Liver (tissue), 8 donors: ENCODE measurements at regions not wholly inside any gene's neighbourhood (a gene's known extent, or its start where the extent isn't known, plus 50 kb on each side); places are given as distances from the start of the nearest gene placed in this dataset.

Experiments
- DNase-seq: peaks from one replicate; pipeline ENCODE4 v3.0.0-alpha.2; 2017; ENCODE audit warnings: low spot score
- H3K27ac ChIP-seq, 2 donors: one replicate each; pipeline ENCODE4 v1.7.0; 2013; ENCODE audit warnings: inconsistent platforms in 2 of 2, low read length in 2 of 2, control low read depth in 1 of 2, low read depth in 1 of 2, mild to moderate bottlenecking in 1 of 2
- H3K27me3 ChIP-seq, 4 donors: one replicate each; pipeline versions ENCODE4 v1.6.1 to v1.7.0; 2013; ENCODE audit warnings: low read length in 3 of 4, inconsistent platforms in 1 of 4, mild to moderate bottlenecking in 1 of 4, moderate library complexity in 1 of 4; ENCODE audit not compliant: control insufficient read depth in 4 of 4, insufficient read depth in 4 of 4
- H3K36me3 ChIP-seq, 4 donors: one replicate each; pipeline versions ENCODE4 v1.6.1 to v1.7.0; 2013; ENCODE audit warnings: low read length in 3 of 4, mild to moderate bottlenecking in 3 of 4, low read depth in 1 of 4, moderate library complexity in 1 of 4; ENCODE audit not compliant: control insufficient read depth in 4 of 4, insufficient read depth in 3 of 4
- H3K4me1 ChIP-seq, 4 donors: one replicate each; pipeline versions ENCODE4 v1.6.1 to v1.7.0; 2013; ENCODE audit warnings: low read length in 3 of 4, mild to moderate bottlenecking in 3 of 4, moderate library complexity in 1 of 4; ENCODE audit not compliant: control insufficient read depth in 4 of 4, insufficient read depth in 4 of 4
- H3K4me3 ChIP-seq, 3 donors: one replicate each; pipeline versions ENCODE4 v1.6.1 to v1.7.0; 2013; ENCODE audit warnings: low read length in 3 of 3, control low read depth in 1 of 3, low read depth in 1 of 3, mild to moderate bottlenecking in 1 of 3
- H3K9ac ChIP-seq, 2 donors: one replicate each; pipeline ENCODE4 v1.7.0; 2013; ENCODE audit warnings: low read length in 2 of 2, mild to moderate bottlenecking in 2 of 2, moderate library complexity in 2 of 2, control low read depth in 1 of 2, low read depth in 1 of 2
- H3K9me3 ChIP-seq, 4 donors: one replicate each; pipeline versions ENCODE4 v1.6.1 to v1.7.0; 2013; ENCODE audit warnings: low read length in 3 of 4; ENCODE audit not compliant: control insufficient read depth in 4 of 4
- ATF3 ChIP-seq: IDR thresholded peaks from 2 replicates; pipeline ENCODE4 v1.6.1; 2016; ENCODE audit warnings: antibody characterized with exemption
- CTCF ChIP-seq: fragments of 150-350 bp; IDR thresholded peaks from 2 replicates; pipeline ENCODE4 v1.5.1; 2017; ENCODE audit warnings: improper control_type of control experiment, low read depth, low read length; ENCODE audit not compliant: missing input control
- EGR1 ChIP-seq, 2 donors: IDR thresholded peaks; 2 replicates each; pipeline ENCODE4 v1.6.1; 2016 to 2018; ENCODE audit warnings: antibody characterized with exemption in 2 of 2, low read depth in 2 of 2
- FOXA2 ChIP-seq: IDR thresholded peaks from 2 replicates; pipeline ENCODE4 v1.6.1; 2016; ENCODE audit warnings: antibody characterized with exemption
- GABPA ChIP-seq, 2 donors: IDR thresholded peaks in 1 of 2; conservative IDR thresholded peaks in 1 of 2; 2 replicates each; pipeline ENCODE4 v1.6.1; 2016; ENCODE audit warnings: antibody characterized with exemption in 2 of 2, mild to moderate bottlenecking in 1 of 2, moderate library complexity in 1 of 2
- MAX ChIP-seq: IDR thresholded peaks from 2 replicates; pipeline ENCODE4 v1.6.1; 2016; ENCODE audit warnings: antibody characterized with exemption
- RAD21 ChIP-seq, 2 donors: IDR thresholded peaks; 2 replicates each; pipeline ENCODE4 v1.6.1; 2016; ENCODE audit warnings: antibody characterized with exemption in 2 of 2, mild to moderate bottlenecking in 2 of 2
- REST ChIP-seq: IDR thresholded peaks from 2 replicates; pipeline ENCODE4 v1.6.1; 2016; ENCODE audit warnings: antibody characterized with exemption, mild to moderate bottlenecking
- RXRA ChIP-seq, 2 donors: IDR thresholded peaks; 2 replicates each; pipeline ENCODE4 v1.6.1; 2017 to 2018; ENCODE audit warnings: antibody characterized with exemption in 2 of 2, mild to moderate bottlenecking in 1 of 2
- SP1 ChIP-seq: IDR thresholded peaks from 2 replicates; pipeline ENCODE4 v1.6.1; 2018; ENCODE audit warnings: antibody characterized with exemption, mild to moderate bottlenecking
- TAF1 ChIP-seq: conservative IDR thresholded peaks from 2 replicates; pipeline ENCODE4 v1.6.1; 2016; ENCODE audit warnings: antibody characterized with exemption, mild to moderate bottlenecking
- YY1 ChIP-seq: IDR thresholded peaks from 2 replicates; pipeline ENCODE4 v1.6.1; 2016; ENCODE audit warnings: antibody characterized with exemption, mild to moderate bottlenecking
- ZBTB33 ChIP-seq: IDR thresholded peaks from 2 replicates; pipeline ENCODE4 v1.6.1; 2016; ENCODE audit warnings: antibody characterized with exemption
- WGBS: extraction: QIAGEN DNeasy Blood & Tissue Kit; methylation state at CpG from one replicate; pipeline ENCODE4 v1.1.7; 2013; 5-methylcytosine and 5-hydroxymethylcytosine counted together
- donor health status: healthy.
- donor health status: healthy.
- donor health status: healthy.
- donor health status: healthy.
- donor health status: healthy.

GRCh38 chr2:65660340-65660739 is 227.9 kb upstream of the SPRED2 start:
- Histone ChIP-seq H3K9ac (no peak overlapping the region), H3K36me3 (no peaks in the 10 kb centered on the region), H3K4me1 (no peaks in the 10 kb centered on the region), H3K9me3 (no peaks in the 10 kb centered on the region), H3K27ac (no peak overlapping the region), H3K4me3 (no peak overlapping the region), H3K27me3 (peaks cover 0 to 3% (median 0%) of the 10 kb centered on the region in 4 donors)
- 66% methylated on average over 6 of the region's 6 CpGs for WGBS
- no peak for DNase-seq
- TF ChIP-seq CTCF, result no peak
- TF ChIP-seq REST, result no peak
- TF ChIP-seq ZBTB33, result no peak
- no peak for TF ChIP-seq SP1
- TF ChIP-seq TAF1, result no peak
- no peak for TF ChIP-seq YY1
- no peak for TF ChIP-seq RAD21 (IDR thresholded peaks at IDR 0.05)
- TF ChIP-seq MAX, result no peak
- no peak for TF ChIP-seq FOXA2
- TF ChIP-seq EGR1 (IDR thresholded peaks at IDR 0.05; ENCODE audit: low read depth in 2 of 2), result no peak
- TF ChIP-seq GABPA (IDR thresholded peaks at IDR 0.05 in 1 of 2, conservative IDR thresholded peaks at IDR 0.05 in 1 of 2), result no peak

- no peaks in the 10 kb centered on the region for H3K36me3 ChIP-seq
- 91% methylated on average over 2 of the region's 2 CpGs for WGBS
- no peaks in the 10 kb centered on the region for H3K9me3 ChIP-seq
- TF ChIP-seq ATF3, result no peak
- no peak for TF ChIP-seq GABPA (IDR thresholded peaks at IDR 0.05 in 1 of 2, conservative IDR thresholded peaks at IDR 0.05 in 1 of 2)
- no peak for TF ChIP-seq EGR1 (IDR thresholded peaks at IDR 0.05; ENCODE audit: low read depth in 2 of 2)
- TF ChIP-seq RXRA (IDR thresholded peaks at IDR 0.05), result no peak
- H3K27me3 ChIP-seq, result peaks cover 0 to 3% (median 0%) of the 10 kb centered on the region in 4 donors
- no peak overlapping the region for H3K9ac ChIP-seq
- H3K4me3 ChIP-seq, result no peak overlapping the region
- no peak for DNase-seq
- no peak overlapping the region for H3K27ac ChIP-seq
- no peaks in the 10 kb centered on the region for H3K4me1 ChIP-seq
Observed at GRCh38 chr2:65658881-65659280, 226.5 kb upstream of the SPRED2 start.
